Activated CD4-positive, alpha-beta T cell treated with anti-CD3 and anti-CD28 coated beads, Interleukin-2, amount 50 U/mL, for 48 hours (primary cell): ENCODE measurements at regions not wholly inside any gene's neighbourhood (a gene's known extent, or its start where the extent isn't known, plus 50 kb on each side); places are given as distances from the start of the nearest gene placed in this dataset.
"Not testable (repeated sequence)": the region's sequence is repeated elsewhere in the genome, so short reads cannot be mapped to it uniquely, and the experiment has no call there.

Source experiments
- DNase-seq, 2 experiments: peaks; one replicate each; pipeline ENCODE4 v3.0.0-alpha.2; 2020

- DNase-seq, result no peak
Measured at GRCh38 chr13:87398047-87398446, 273.1 kb upstream of the SLITRK5 start.

- no peak for DNase-seq
Measured at GRCh38 chr13:87403748-87404432, 267.3 kb upstream of the SLITRK5 start.

GRCh38 chr13:87426742-87427141 is 244.4 kb upstream of the SLITRK5 start:
- DNase-seq, result no peak

- no peak for DNase-seq
Measured at GRCh38 chr13:87444135-87444534, 227.0 kb upstream of the SLITRK5 start.

- no peak for DNase-seq
Measured at GRCh38 chr13:87452281-87452680, 218.9 kb upstream of the SLITRK5 start.

GRCh38 chr13:87453244-87453643 is 217.9 kb upstream of the SLITRK5 start:
- no peak for DNase-seq

GRCh38 chr13:87459419-87459818 is 211.8 kb upstream of the SLITRK5 start:
- no peak for DNase-seq

- no peak for DNase-seq
Measured at GRCh38 chr13:87497426-87497825, 173.7 kb upstream of the SLITRK5 start.

GRCh38 chr13:87498681-87499080 is 172.5 kb upstream of the SLITRK5 start:
- DNase-seq, result no peak

GRCh38 chr13:87524775-87525174 is 146.4 kb upstream of the SLITRK5 start:
- no peak for DNase-seq

- DNase-seq, result no peak
Measured at GRCh38 chr13:87533776-87534175, 137.4 kb upstream of the SLITRK5 start.

- DNase-seq, result no peak
Measured at GRCh38 chr13:87535911-87536310, 135.3 kb upstream of the SLITRK5 start.

GRCh38 chr13:87536499-87536898 is 134.7 kb upstream of the SLITRK5 start:
- DNase-seq, result no peak

GRCh38 chr13:87536899-87537298 is 134.3 kb upstream of the SLITRK5 start:
- no peak for DNase-seq

GRCh38 chr13:87537951-87538350 is 133.2 kb upstream of the SLITRK5 start:
- DNase-seq, result no peak

GRCh38 chr13:87538366-87539052 is 132.7 kb upstream of the SLITRK5 start:
- no peak for DNase-seq

- no peak for DNase-seq
Measured at GRCh38 chr13:87553142-87553541, 118.0 kb upstream of the SLITRK5 start.

GRCh38 chr13:87554045-87554444 is 117.1 kb upstream of the SLITRK5 start:
- DNase-seq, result no peak

- no peak for DNase-seq
Measured at GRCh38 chr13:87557788-87558187, 113.4 kb upstream of the SLITRK5 start.

GRCh38 chr13:87561580-87561979 is 109.6 kb upstream of the SLITRK5 start:
- not testable (repeated sequence) for DNase-seq

GRCh38 chr13:87570669-87571068 is 100.5 kb upstream of the SLITRK5 start:
- no peak for DNase-seq

GRCh38 chr13:87582399-87582798 is 88.8 kb upstream of the SLITRK5 start:
- no peak for DNase-seq

GRCh38 chr13:87590518-87590917 is 80.7 kb upstream of the SLITRK5 start:
- no peak for DNase-seq

- DNase-seq, result not testable (repeated sequence)
Measured at GRCh38 chr13:87604437-87604836, 66.7 kb upstream of the SLITRK5 start.

- no peak for DNase-seq
Measured at GRCh38 chr13:87607266-87607665, 63.9 kb upstream of the SLITRK5 start.
